SU-DHL-6 (cell line): ENCODE measurements at regions not wholly inside any gene's neighbourhood (a gene's known extent, or its start where the extent isn't known, plus 50 kb on each side); places are given as distances from the start of the nearest gene placed in this dataset.

Source experiments
- H2AFZ ChIP-seq: fragments of 200-600 bp; sonication (generic); 2 replicates; pipeline ENCODE4 v1.6.1; 2014; ENCODE audit warnings: low read depth, mild to moderate bottlenecking, moderate library complexity, mixed read lengths, antibody characterized with exemption, low read length; ENCODE audit not compliant: severe bottlenecking
- H3F3A ChIP-seq: fragments of 200-600 bp; shearing (Covaris generic); 2 replicates; pipeline ENCODE4 v1.6.0; 2016; ENCODE audit warnings: antibody characterized with exemption, mild to moderate bottlenecking; ENCODE audit not compliant: insufficient read depth
- H3K27ac ChIP-seq: fragments of 200-600 bp; sonication (generic); 2 replicates; pipeline ENCODE4 v1.5.1; 2016; ENCODE audit warnings: low read depth, mild to moderate bottlenecking, low read length, moderate library complexity, mixed read lengths
- H3K27me3 ChIP-seq: fragments of 200-600 bp; sonication (generic), shearing (Covaris generic); 2 replicates; pipeline ENCODE4 v1.6.0; 2014; ENCODE audit warnings: mild to moderate bottlenecking, low read length
- H3K36me3 ChIP-seq: fragments of 200-600 bp; sonication (generic); 2 replicates; pipeline ENCODE4 v1.6.1; 2014; ENCODE audit warnings: mild to moderate bottlenecking, low read length, mixed read lengths
- H3K4me2 ChIP-seq: fragments of 300-600, 200-600 bp; shearing (Covaris generic), sonication (generic); 2 replicates; pipeline ENCODE4 v1.6.0; 2014; ENCODE audit warnings: low read length, low read depth, mild to moderate bottlenecking; ENCODE audit not compliant: poor library complexity, severe bottlenecking
- H3K4me3 ChIP-seq: fragments of 200-600 bp; sonication (generic); 2 replicates; pipeline ENCODE4 v1.5.1; 2014; ENCODE audit warnings: antibody characterized with exemption, low read length, mild to moderate bottlenecking, mixed read lengths; ENCODE audit not compliant: insufficient read depth, poor library complexity, severe bottlenecking
- H3K79me2 ChIP-seq: fragments of 200-600 bp; sonication (generic); 2 replicates; pipeline ENCODE4 v1.6.1; 2014; ENCODE audit warnings: mild to moderate bottlenecking, low read length, moderate library complexity; ENCODE audit not compliant: insufficient read depth
- H3K9ac ChIP-seq: fragments of 200-600 bp; sonication (generic); 2 replicates; pipeline ENCODE4 v1.7.0; 2014; ENCODE audit warnings: mild to moderate bottlenecking, low read length
- H3K9me2 ChIP-seq: fragments of 200-600 bp; sonication (generic); replicated peaks from 2 replicates; pipeline ENCODE4 v1.6.1; 2014; ENCODE audit warnings: low read length; ENCODE audit not compliant: insufficient read depth
- H3K9me3 ChIP-seq: fragments of 200-600 bp; sonication (generic); 2 replicates; pipeline ENCODE4 v1.6.1; 2014; ENCODE audit warnings: low read length, mixed read lengths; ENCODE audit not compliant: insufficient read depth
- H4K20me1 ChIP-seq: fragments of 200-600 bp; sonication (generic); 2 replicates; pipeline ENCODE4 v1.6.1; 2014; ENCODE audit warnings: low read depth, mild to moderate bottlenecking, antibody characterized with exemption, low read length, moderate library complexity, mixed read lengths
- CTCF ChIP-seq: fragments of 200-600 bp; sonication (generic); IDR thresholded peaks from one replicate; pipeline ENCODE4 v1.5.1; 2017; ENCODE audit warnings: antibody characterized with exemption, mild to moderate bottlenecking, low read length, moderate library complexity; ENCODE audit not compliant: insufficient read depth, poor library complexity, severe bottlenecking
- EZH2phosphoT487 ChIP-seq: fragments of 200-600 bp; sonication (generic), shearing (Covaris generic); conservative IDR thresholded peaks from 2 replicates; pipeline ENCODE4 v1.6.1; 2018; ENCODE audit warnings: mild to moderate bottlenecking, antibody characterized with exemption, low read length, moderate library complexity, mixed read lengths

- Histone ChIP-seq H3F3A (no peaks in the 10 kb centered on the region), H3K4me3 (no peak overlapping the region), H3K79me2 (no peaks in the 10 kb centered on the region), H2AFZ (no peak overlapping the region), H3K9me3 (no peaks in the 10 kb centered on the region), H3K9ac (no peak overlapping the region), H3K4me2 (no peak overlapping the region), H4K20me1 (no peaks in the 10 kb centered on the region), H3K27ac (no peak overlapping the region), H3K9me2 (no peaks in the 10 kb centered on the region), H3K36me3 (no peaks in the 10 kb centered on the region), H3K27me3 (no peaks in the 10 kb centered on the region)
- TF ChIP-seq EZH2phosphoT487 (no peak), CTCF (no peak)
Measured at GRCh38 chr11:27195837-27196202, 155.2 kb downstream of the BBOX1 start.

- H3K9ac ChIP-seq, result no peak overlapping the region
- H3K9me3 ChIP-seq, result no peaks in the 10 kb centered on the region
- no peak overlapping the region for H2AFZ ChIP-seq
- no peak overlapping the region for H3K4me3 ChIP-seq
- H3K79me2 ChIP-seq, result no peaks in the 10 kb centered on the region
- no peaks in the 10 kb centered on the region for H3K27me3 ChIP-seq
- H3K27ac ChIP-seq, result no peak overlapping the region
- H3K36me3 ChIP-seq, result no peaks in the 10 kb centered on the region
- H3F3A ChIP-seq, result no peaks in the 10 kb centered on the region
- no peak overlapping the region for H3K4me2 ChIP-seq
- TF ChIP-seq CTCF (no peak), EZH2phosphoT487 (no peak)
- no peaks in the 10 kb centered on the region for H4K20me1 ChIP-seq
- no peaks in the 10 kb centered on the region for H3K9me2 ChIP-seq
Measured at GRCh38 chr11:27194976-27195375, 154.4 kb downstream of the BBOX1 start.

- Histone ChIP-seq H3K9ac (no peak overlapping the region), H3K36me3 (no peaks in the 10 kb centered on the region), H3K9me3 (no peaks in the 10 kb centered on the region), H2AFZ (no peak overlapping the region), H3K27me3 (no peaks in the 10 kb centered on the region), H3K9me2 (no peaks in the 10 kb centered on the region), H3K27ac (no peak overlapping the region), H3F3A (no peaks in the 10 kb centered on the region), H3K4me3 (no peak overlapping the region), H3K4me2 (no peak overlapping the region), H3K79me2 (no peaks in the 10 kb centered on the region), H4K20me1 (no peaks in the 10 kb centered on the region)
- TF ChIP-seq CTCF, result no peak
- TF ChIP-seq EZH2phosphoT487, result no peak
Measured at GRCh38 chr11:27193434-27194225, 153.0 kb downstream of the BBOX1 start.
